ENCODE measurements at regions not wholly inside any gene's neighbourhood (a gene's known extent, or its start where the extent isn't known, plus 50 kb on each side); places are given as distances from the start of the nearest gene placed in this dataset.

- TF ChIP-seq, protein P1, sequence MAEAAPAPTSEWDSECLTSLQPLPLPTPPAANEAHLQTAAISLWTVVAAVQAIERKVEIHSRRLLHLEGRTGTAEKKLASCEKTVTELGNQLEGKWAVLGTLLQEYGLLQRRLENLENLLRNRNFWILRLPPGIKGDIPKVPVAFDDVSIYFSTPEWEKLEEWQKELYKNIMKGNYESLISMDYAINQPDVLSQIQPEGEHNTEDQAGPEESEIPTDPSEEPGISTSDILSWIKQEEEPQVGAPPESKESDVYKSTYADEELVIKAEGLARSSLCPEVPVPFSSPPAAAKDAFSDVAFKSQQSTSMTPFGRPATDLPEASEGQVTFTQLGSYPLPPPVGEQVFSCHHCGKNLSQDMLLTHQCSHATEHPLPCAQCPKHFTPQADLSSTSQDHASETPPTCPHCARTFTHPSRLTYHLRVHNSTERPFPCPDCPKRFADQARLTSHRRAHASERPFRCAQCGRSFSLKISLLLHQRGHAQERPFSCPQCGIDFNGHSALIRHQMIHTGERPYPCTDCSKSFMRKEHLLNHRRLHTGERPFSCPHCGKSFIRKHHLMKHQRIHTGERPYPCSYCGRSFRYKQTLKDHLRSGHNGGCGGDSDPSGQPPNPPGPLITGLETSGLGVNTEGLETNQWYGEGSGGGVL (CRISPR knock-in tag; IDR thresholded peaks at IDR 0.05), result no peak
- TF ChIP-seq ZSCAN29 (IDR thresholded peaks at IDR 0.05) (no peak), U2AF1 (optimal IDR thresholded peaks at IDR 0.05; ENCODE audit: low read depth, low read length) (peak; percentile 31), ZFX (CRISPR knock-in tag; IDR thresholded peaks at IDR 0.05) (no peak), FOS (IDR thresholded peaks at IDR 0.05; ENCODE audit: extremely low read depth, insufficient read length) (no peak), NFATC3 (IDR thresholded peaks at IDR 0.05) (no peak), GATA2 (CRISPR knock-in tag; IDR thresholded peaks at IDR 0.05) (peak; percentile 44; the same call in 1 of the 2 replicates), RHOXF2B (CRISPR knock-in tag; conservative IDR thresholded peaks at IDR 0.05) (no peak), GTF2F1 (IDR thresholded peaks at IDR 0.05; ENCODE audit: low read depth, low read length) (no peak), DACH1 (IDR thresholded peaks at IDR 0.05; ENCODE audit: partially characterized antibody) (peak; percentile 50), ZNF316 (IDR thresholded peaks at IDR 0.05) (no peak), ZNF197 (CRISPR knock-in tag; IDR thresholded peaks at IDR 0.05; ENCODE audit: low read depth) (no peak), MCM5 (IDR thresholded peaks at IDR 0.05; ENCODE audit: low read depth) (no peak), FOXJ3 (CRISPR knock-in tag; IDR thresholded peaks at IDR 0.05) (no peak), TEAD2 (tag; IDR thresholded peaks at IDR 0.05) (no peak), TFAP4 (CRISPR knock-in tag; IDR thresholded peaks at IDR 0.05; ENCODE audit: borderline replicate concordance) (no peak), NCOR1 (IDR thresholded peaks at IDR 0.05) (peak; percentile 89), LCOR (CRISPR knock-in tag; IDR thresholded peaks at IDR 0.05) (no peak), POLR2AphosphoS2 (IDR thresholded peaks at IDR 0.05; ENCODE audit: low read length) (no peak)
- TF ChIP-seq, protein P2, sequence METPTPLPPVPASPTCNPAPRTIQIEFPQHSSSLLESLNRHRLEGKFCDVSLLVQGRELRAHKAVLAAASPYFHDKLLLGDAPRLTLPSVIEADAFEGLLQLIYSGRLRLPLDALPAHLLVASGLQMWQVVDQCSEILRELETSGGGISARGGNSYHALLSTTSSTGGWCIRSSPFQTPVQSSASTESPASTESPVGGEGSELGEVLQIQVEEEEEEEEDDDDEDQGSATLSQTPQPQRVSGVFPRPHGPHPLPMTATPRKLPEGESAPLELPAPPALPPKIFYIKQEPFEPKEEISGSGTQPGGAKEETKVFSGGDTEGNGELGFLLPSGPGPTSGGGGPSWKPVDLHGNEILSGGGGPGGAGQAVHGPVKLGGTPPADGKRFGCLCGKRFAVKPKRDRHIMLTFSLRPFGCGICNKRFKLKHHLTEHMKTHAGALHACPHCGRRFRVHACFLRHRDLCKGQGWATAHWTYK (CRISPR knock-in tag; IDR thresholded peaks at IDR 0.05), result no peak
- TF ChIP-seq, protein P3, sequence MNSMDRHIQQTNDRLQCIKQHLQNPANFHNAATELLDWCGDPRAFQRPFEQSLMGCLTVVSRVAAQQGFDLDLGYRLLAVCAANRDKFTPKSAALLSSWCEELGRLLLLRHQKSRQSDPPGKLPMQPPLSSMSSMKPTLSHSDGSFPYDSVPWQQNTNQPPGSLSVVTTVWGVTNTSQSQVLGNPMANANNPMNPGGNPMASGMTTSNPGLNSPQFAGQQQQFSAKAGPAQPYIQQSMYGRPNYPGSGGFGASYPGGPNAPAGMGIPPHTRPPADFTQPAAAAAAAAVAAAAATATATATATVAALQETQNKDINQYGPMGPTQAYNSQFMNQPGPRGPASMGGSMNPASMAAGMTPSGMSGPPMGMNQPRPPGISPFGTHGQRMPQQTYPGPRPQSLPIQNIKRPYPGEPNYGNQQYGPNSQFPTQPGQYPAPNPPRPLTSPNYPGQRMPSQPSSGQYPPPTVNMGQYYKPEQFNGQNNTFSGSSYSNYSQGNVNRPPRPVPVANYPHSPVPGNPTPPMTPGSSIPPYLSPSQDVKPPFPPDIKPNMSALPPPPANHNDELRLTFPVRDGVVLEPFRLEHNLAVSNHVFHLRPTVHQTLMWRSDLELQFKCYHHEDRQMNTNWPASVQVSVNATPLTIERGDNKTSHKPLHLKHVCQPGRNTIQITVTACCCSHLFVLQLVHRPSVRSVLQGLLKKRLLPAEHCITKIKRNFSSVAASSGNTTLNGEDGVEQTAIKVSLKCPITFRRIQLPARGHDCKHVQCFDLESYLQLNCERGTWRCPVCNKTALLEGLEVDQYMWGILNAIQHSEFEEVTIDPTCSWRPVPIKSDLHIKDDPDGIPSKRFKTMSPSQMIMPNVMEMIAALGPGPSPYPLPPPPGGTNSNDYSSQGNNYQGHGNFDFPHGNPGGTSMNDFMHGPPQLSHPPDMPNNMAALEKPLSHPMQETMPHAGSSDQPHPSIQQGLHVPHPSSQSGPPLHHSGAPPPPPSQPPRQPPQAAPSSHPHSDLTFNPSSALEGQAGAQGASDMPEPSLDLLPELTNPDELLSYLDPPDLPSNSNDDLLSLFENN (IDR thresholded peaks at IDR 0.05; ENCODE audit: low read depth in 2 of 2, low read length in 2 of 2), result peak in 1 of 2 experiments; percentile 50; a peak in 1 of 4 replicates
- TF ChIP-seq, protein P4, sequence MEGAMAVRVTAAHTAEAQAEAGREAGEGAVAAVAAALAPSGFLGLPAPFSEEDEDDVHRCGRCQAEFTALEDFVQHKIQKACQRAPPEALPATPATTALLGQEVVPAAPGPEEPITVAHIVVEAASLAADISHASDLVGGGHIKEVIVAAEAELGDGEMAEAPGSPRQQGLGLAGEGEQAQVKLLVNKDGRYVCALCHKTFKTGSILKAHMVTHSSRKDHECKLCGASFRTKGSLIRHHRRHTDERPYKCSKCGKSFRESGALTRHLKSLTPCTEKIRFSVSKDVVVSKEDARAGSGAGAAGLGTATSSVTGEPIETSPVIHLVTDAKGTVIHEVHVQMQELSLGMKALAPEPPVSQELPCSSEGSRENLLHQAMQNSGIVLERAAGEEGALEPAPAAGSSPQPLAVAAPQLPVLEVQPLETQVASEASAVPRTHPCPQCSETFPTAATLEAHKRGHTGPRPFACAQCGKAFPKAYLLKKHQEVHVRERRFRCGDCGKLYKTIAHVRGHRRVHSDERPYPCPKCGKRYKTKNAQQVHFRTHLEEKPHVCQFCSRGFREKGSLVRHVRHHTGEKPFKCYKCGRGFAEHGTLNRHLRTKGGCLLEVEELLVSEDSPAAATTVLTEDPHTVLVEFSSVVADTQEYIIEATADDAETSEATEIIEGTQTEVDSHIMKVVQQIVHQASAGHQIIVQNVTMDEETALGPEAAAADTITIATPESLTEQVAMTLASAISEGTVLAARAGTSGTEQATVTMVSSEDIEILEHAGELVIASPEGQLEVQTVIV (CRISPR knock-in tag; IDR thresholded peaks at IDR 0.05; ENCODE audit: borderline replicate concordance), result no peak
Observed at GRCh38 chr2:144151405-144151804, 368.5 kb downstream of the ZEB2 start (continued).
